GM12864 (cell line): ENCODE measurements at regions not wholly inside any gene's neighbourhood (a gene's known extent, or its start where the extent isn't known, plus 50 kb on each side); places are given as distances from the start of the nearest gene placed in this dataset.

Experiments
- DNase-seq: peaks from one replicate; pipeline ENCODE4 v3.0.0-alpha.2; 2011; ENCODE audit warnings: low read depth
- H3K4me3 ChIP-seq: 2 replicates; pipeline ENCODE4 v1.5.1; 2011; ENCODE audit warnings: mild to moderate bottlenecking, low read depth, low read length, control low read depth
- CTCF ChIP-seq: IDR thresholded peaks from 2 replicates; pipeline ENCODE4 v1.5.1; 2011; ENCODE audit warnings: low read depth, mild to moderate bottlenecking, moderate library complexity, low read length, control low read depth, inconsistent platforms; ENCODE audit errors: missing control alignments

- no peak for TF ChIP-seq CTCF
- no peak for DNase-seq
- H3K4me3 ChIP-seq, result no peak overlapping the region
Measured at GRCh38 chr11:115078461-115079438, 400.4 kb downstream of the NXPE2 start.

- no peak for DNase-seq
- TF ChIP-seq CTCF, result no peak
- H3K4me3 ChIP-seq, result no peak overlapping the region
Measured at GRCh38 chr11:115080923-115081680, 402.8 kb downstream of the NXPE2 start.

- no peak for DNase-seq
- H3K4me3 ChIP-seq, result no peak overlapping the region
- no peak for TF ChIP-seq CTCF
Measured at GRCh38 chr11:115081972-115082371, 403.6 kb downstream of the NXPE2 start.

- no peak for TF ChIP-seq CTCF
- no peak overlapping the region for H3K4me3 ChIP-seq
- DNase-seq, result no peak
Measured at GRCh38 chr11:115083144-115083806, 404.9 kb downstream of the NXPE2 start.

GRCh38 chr11:115084231-115084630 is 405.9 kb downstream of the NXPE2 start:
- no peak for TF ChIP-seq CTCF
- H3K4me3 ChIP-seq, result no peak overlapping the region
- DNase-seq, result no peak

GRCh38 chr11:115085461-115086210 is 407.3 kb downstream of the NXPE2 start:
- H3K4me3 ChIP-seq, result no peak overlapping the region
- no peak for TF ChIP-seq CTCF
- no peak for DNase-seq
